Mesenchymal stem cell (in vitro differentiated cells and primary cell): ENCODE measurements at regions not wholly inside any gene's neighbourhood (a gene's known extent, or its start where the extent isn't known, plus 50 kb on each side); places are given as distances from the start of the nearest gene placed in this dataset.

ENCODE experiments used
- DNase-seq: peaks from one replicate; pipeline ENCODE4 v3.0.0-alpha.2; 2013
- H2AFZ ChIP-seq: one replicate; pipeline ENCODE4 v1.6.1; 2013; ENCODE audit warnings: low read depth, mild to moderate bottlenecking, control low read depth, inconsistent platforms, low read length, moderate library complexity
- H2AK5ac ChIP-seq: 2 replicates; pipeline ENCODE4 v1.6.1; 2013; ENCODE audit warnings: low read length, moderate library complexity, mild to moderate bottlenecking, inconsistent platforms; ENCODE audit not compliant: severe bottlenecking
- H2BK120ac ChIP-seq: one replicate; pipeline ENCODE4 v1.6.1; 2013; ENCODE audit warnings: low read depth, mild to moderate bottlenecking, inconsistent platforms, low read length, moderate library complexity
- H2BK12ac ChIP-seq, 2 experiments: one replicate each; pipeline ENCODE4 v1.6.1; 2013; ENCODE audit warnings: inconsistent platforms in 2 of 2, low read length in 2 of 2, mild to moderate bottlenecking in 2 of 2, moderate library complexity in 2 of 2, control low read depth in 1 of 2
- H2BK15ac ChIP-seq: one replicate; pipeline ENCODE4 v1.6.1; 2013; ENCODE audit warnings: mild to moderate bottlenecking, low read depth, inconsistent platforms; ENCODE audit not compliant: poor library complexity, severe bottlenecking
- H2BK5ac ChIP-seq: 2 replicates; pipeline ENCODE4 v1.6.1; 2013; ENCODE audit warnings: low read depth, mild to moderate bottlenecking, low read length, control low read depth, inconsistent platforms; ENCODE audit not compliant: poor library complexity, severe bottlenecking
- H3K14ac ChIP-seq, 2 experiments: one replicate each; pipeline ENCODE4 v1.6.1; 2013; ENCODE audit warnings: inconsistent platforms in 2 of 2, low read length in 2 of 2, control low read depth in 1 of 2, mild to moderate bottlenecking in 1 of 2, moderate library complexity in 1 of 2
- H3K18ac ChIP-seq, 2 experiments: one replicate each; pipeline ENCODE4 v1.6.1; 2013; ENCODE audit warnings: inconsistent platforms in 2 of 2, low read length in 2 of 2, control low read depth in 1 of 2, low read depth in 1 of 2, mild to moderate bottlenecking in 1 of 2
- H3K23ac ChIP-seq, 2 experiments: one replicate each; pipeline ENCODE4 v1.6.1; 2013; ENCODE audit warnings: inconsistent platforms in 2 of 2, low read length in 2 of 2, mild to moderate bottlenecking in 2 of 2, moderate library complexity in 2 of 2, control low read depth in 1 of 2
- H3K27ac ChIP-seq: 2 replicates; pipeline ENCODE4 v1.5.1; 2013; ENCODE audit warnings: mild to moderate bottlenecking, moderate library complexity, low read length, control low read depth, inconsistent platforms; ENCODE audit not compliant: poor library complexity, severe bottlenecking
- H3K27me3 ChIP-seq, 2 experiments: 2 replicates each; pipeline versions ENCODE4 v1.6.1 to v1.7.0; 2013; ENCODE audit warnings: low read length in 2 of 2, mild to moderate bottlenecking in 2 of 2, moderate library complexity in 2 of 2, control low read depth in 1 of 2, inconsistent platforms in 1 of 2; ENCODE audit not compliant: control insufficient read depth in 1 of 2, insufficient read depth in 1 of 2
- H3K36me3 ChIP-seq, 2 experiments: 2 replicates each; pipeline versions ENCODE4 v1.6.1 to v1.7.0; 2013; ENCODE audit warnings: low read length in 2 of 2, control low read depth in 1 of 2, inconsistent platforms in 1 of 2, low read depth in 1 of 2, mild to moderate bottlenecking in 1 of 2; ENCODE audit not compliant: insufficient read depth in 2 of 2, control insufficient read depth in 1 of 2
- H3K4ac ChIP-seq, 2 experiments: one replicate each; pipeline ENCODE4 v1.6.1; 2013; ENCODE audit warnings: inconsistent platforms in 2 of 2, low read length in 2 of 2, mild to moderate bottlenecking in 2 of 2, moderate library complexity in 2 of 2, control low read depth in 1 of 2, low read depth in 1 of 2
- H3K4me1 ChIP-seq: 2 replicates; pipeline ENCODE4 v1.6.1; 2013; ENCODE audit warnings: low read depth, low read length, control low read depth; ENCODE audit not compliant: control insufficient read depth, insufficient read depth
- H3K4me2 ChIP-seq: 2 replicates; pipeline ENCODE4 v1.6.1; 2013; ENCODE audit warnings: low read length, mild to moderate bottlenecking, inconsistent platforms; ENCODE audit not compliant: poor library complexity, severe bottlenecking
- H3K4me3 ChIP-seq, 2 experiments: 2 replicates each; pipeline versions ENCODE4 v1.5.1 to v1.7.0; 2013; ENCODE audit warnings: low read length in 2 of 2, mild to moderate bottlenecking in 2 of 2, control low read depth in 1 of 2, low read depth in 1 of 2; ENCODE audit not compliant: insufficient read depth in 1 of 2
- H3K79me1 ChIP-seq: replicated peaks from 2 replicates; pipeline ENCODE4 v1.6.1; 2013; ENCODE audit warnings: mild to moderate bottlenecking, control low read depth, low read length, inconsistent platforms; ENCODE audit not compliant: poor library complexity, severe bottlenecking
- H3K9ac ChIP-seq: 2 replicates; pipeline ENCODE4 v1.7.0; 2013; ENCODE audit warnings: mild to moderate bottlenecking, low read length, moderate library complexity
- H3K9me3 ChIP-seq: 2 replicates; pipeline ENCODE4 v1.7.0; 2013; ENCODE audit warnings: mild to moderate bottlenecking, low read length; ENCODE audit not compliant: control insufficient read depth
- H4K8ac ChIP-seq: one replicate; pipeline ENCODE4 v1.6.1; 2013; ENCODE audit warnings: inconsistent platforms, mild to moderate bottlenecking, low read length, moderate library complexity
- H4K91ac ChIP-seq: one replicate; pipeline ENCODE4 v1.6.1; 2013; ENCODE audit warnings: mild to moderate bottlenecking, low read length, inconsistent platforms
- WGBS: methylation state at CpG from one replicate; pipeline ENCODE4 v1.1.7; 2013; ENCODE audit warnings: mixed read lengths; 5-methylcytosine and 5-hydroxymethylcytosine counted together

GRCh38 chr9:74404620-74405019, 92.5 kb upstream of the RORB start:
- Histone ChIP-seq H3K4me3 (no peak overlapping the region), H3K27ac (no peak overlapping the region), H3K36me3 (no peaks in the 10 kb centered on the region), H3K14ac (no peak overlapping the region), H2AK5ac (no peak overlapping the region), H3K79me1 (no peaks in the 10 kb centered on the region), H3K4me1 (no peaks in the 10 kb centered on the region), H3K9me3 (peaks cover 38% of the 10 kb centered on the region), H2AFZ (no peak overlapping the region), H4K8ac (no peak overlapping the region), H2BK5ac (no peak overlapping the region), H2BK15ac (no peak overlapping the region), H3K27me3 (no peaks in the 10 kb centered on the region), H3K18ac (no peak overlapping the region), H3K23ac (no peak overlapping the region), H3K9ac (no peak overlapping the region), H2BK120ac (no peak overlapping the region), H3K4ac (no peak overlapping the region), H2BK12ac (no peak overlapping the region), H3K4me2 (no peak overlapping the region), H4K91ac (no peak overlapping the region)
- WGBS: 34% methylated on average over 2 of the region's 2 CpGs
- DNase-seq: no peak

GRCh38 chr9:74407166-74407565, 90.0 kb upstream of the RORB start:
- peaks cover 47% of the 10 kb centered on the region for H3K9me3 ChIP-seq
- 45% methylated on average over 3 of the region's 3 CpGs for WGBS
- H3K27me3 ChIP-seq: no peaks in the 10 kb centered on the region
- no peak overlapping the region for H3K4ac ChIP-seq
- H2BK15ac ChIP-seq: no peak overlapping the region
- no peak overlapping the region for H3K27ac ChIP-seq
- H3K4me3 ChIP-seq: no peak overlapping the region
- H2AK5ac ChIP-seq: no peak overlapping the region
- H4K91ac ChIP-seq: no peak overlapping the region
- no peak overlapping the region for H3K9ac ChIP-seq
- H2BK12ac ChIP-seq: no peak overlapping the region
- no peak overlapping the region for H2BK5ac ChIP-seq
- H2BK120ac ChIP-seq: no peak overlapping the region
- H3K4me2 ChIP-seq: no peak overlapping the region
- no peak overlapping the region for H3K23ac ChIP-seq
- no peak for DNase-seq
- H3K14ac ChIP-seq: no peak overlapping the region
- no peak overlapping the region for H4K8ac ChIP-seq
- H3K18ac ChIP-seq: no peak overlapping the region
- H3K79me1 ChIP-seq: no peaks in the 10 kb centered on the region
- H3K4me1 ChIP-seq: no peaks in the 10 kb centered on the region
- H3K36me3 ChIP-seq: no peaks in the 10 kb centered on the region
- no peak overlapping the region for H2AFZ ChIP-seq

- no peak overlapping the region for H3K9ac ChIP-seq
- H2AK5ac ChIP-seq: no peak overlapping the region
- 69% methylated on average over 2 of the region's 3 CpGs for WGBS
- no peak overlapping the region for H2BK5ac ChIP-seq
- no peak overlapping the region for H3K4ac ChIP-seq
- H2BK15ac ChIP-seq: no peak overlapping the region
- H3K36me3 ChIP-seq: no peaks in the 10 kb centered on the region
- no peaks in the 10 kb centered on the region for H3K4me1 ChIP-seq
- no peaks in the 10 kb centered on the region for H3K27me3 ChIP-seq
- H3K4me3 ChIP-seq: no peak overlapping the region
- no peak overlapping the region for H4K8ac ChIP-seq
- no peak overlapping the region for H3K4me2 ChIP-seq
- no peak overlapping the region for H3K27ac ChIP-seq
- no peak overlapping the region for H3K14ac ChIP-seq
- H3K23ac ChIP-seq: no peak overlapping the region
- no peak overlapping the region for H2AFZ ChIP-seq
- no peaks in the 10 kb centered on the region for H3K79me1 ChIP-seq
- DNase-seq: no peak
- H3K18ac ChIP-seq: no peak overlapping the region
- H2BK120ac ChIP-seq: no peak overlapping the region
- H2BK12ac ChIP-seq: no peak overlapping the region
- H4K91ac ChIP-seq: no peak overlapping the region
- peaks cover 24% of the 10 kb centered on the region for H3K9me3 ChIP-seq
Observed at GRCh38 chr9:74412236-74412979, 84.7 kb upstream of the RORB start.

- Histone ChIP-seq H2BK12ac (no peak overlapping the region), H3K9me3 (peaks cover 24% of the 10 kb centered on the region), H3K27ac (no peak overlapping the region), H3K4me1 (no peaks in the 10 kb centered on the region), H2BK5ac (no peak overlapping the region), H3K14ac (no peak overlapping the region), H3K79me1 (no peaks in the 10 kb centered on the region), H3K4ac (no peak overlapping the region), H3K4me3 (no peak overlapping the region), H3K23ac (no peak overlapping the region), H3K18ac (no peak overlapping the region), H2AK5ac (no peak overlapping the region), H4K8ac (no peak overlapping the region), H3K4me2 (no peak overlapping the region), H2AFZ (no peak overlapping the region), H3K36me3 (no peaks in the 10 kb centered on the region), H2BK120ac (no peak overlapping the region), H2BK15ac (no peak overlapping the region), H3K9ac (no peak overlapping the region), H4K91ac (no peak overlapping the region), H3K27me3 (no peaks in the 10 kb centered on the region)
- 90% methylated on average over 1 of the region's 1 CpG for WGBS
- DNase-seq: no peak
Observed at GRCh38 chr9:74413876-74414275, 83.3 kb upstream of the RORB start.
